ENCODE measurements at regions not wholly inside any gene's neighbourhood (a gene's known extent, or its start where the extent isn't known, plus 50 kb on each side); places are given as distances from the start of the nearest gene placed in this dataset.

- ChIA-PET POLR2A (no interaction called here), CTCF (no interaction called here)
- TF ChIP-seq HDGF (IDR thresholded peaks at IDR 0.05; ENCODE audit: borderline replicate concordance) (no peak), SUZ12 (IDR thresholded peaks at IDR 0.05) (no peak), L3MBTL2 (conservative IDR thresholded peaks at IDR 0.05) (no peak), BHLHE40 (IDR thresholded peaks at IDR 0.05; ENCODE audit: borderline replicate concordance) (no peak), ZNF384 (IDR thresholded peaks at IDR 0.05) (no peak), FOXM1 (IDR thresholded peaks at IDR 0.05; ENCODE audit: borderline replicate concordance) (no peak), TARDBP (IDR thresholded peaks at IDR 0.05) (no peak), LEF1 (IDR thresholded peaks at IDR 0.05; ENCODE audit: borderline replicate concordance) (no peak), NFRKB (IDR thresholded peaks at IDR 0.05) (no peak), SP1 (IDR thresholded peaks at IDR 0.05) (no peak), ELF4 (IDR thresholded peaks at IDR 0.05) (no peak), CTBP1 (IDR thresholded peaks at IDR 0.05; ENCODE audit: borderline replicate concordance) (no peak)
- TF ChIP-seq, protein P1, sequence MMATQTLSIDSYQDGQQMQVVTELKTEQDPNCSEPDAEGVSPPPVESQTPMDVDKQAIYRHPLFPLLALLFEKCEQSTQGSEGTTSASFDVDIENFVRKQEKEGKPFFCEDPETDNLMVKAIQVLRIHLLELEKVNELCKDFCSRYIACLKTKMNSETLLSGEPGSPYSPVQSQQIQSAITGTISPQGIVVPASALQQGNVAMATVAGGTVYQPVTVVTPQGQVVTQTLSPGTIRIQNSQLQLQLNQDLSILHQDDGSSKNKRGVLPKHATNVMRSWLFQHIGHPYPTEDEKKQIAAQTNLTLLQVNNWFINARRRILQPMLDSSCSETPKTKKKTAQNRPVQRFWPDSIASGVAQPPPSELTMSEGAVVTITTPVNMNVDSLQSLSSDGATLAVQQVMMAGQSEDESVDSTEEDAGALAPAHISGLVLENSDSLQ (IDR thresholded peaks at IDR 0.05), result no peak
- no peak for DNase-seq (ENCODE audit: extremely low spot score)
Observed at GRCh38 chr19:28665748-28666147, 547.2 kb downstream of the UQCRFS1 start.

GRCh38 chr19:28656644-28657043, 556.3 kb downstream of the UQCRFS1 start:
- ChIA-PET POLR2A (no interaction called here), CTCF (no interaction called here)
- TF ChIP-seq L3MBTL2 (conservative IDR thresholded peaks at IDR 0.05), result no peak
- DNase-seq (ENCODE audit: extremely low spot score), result no peak

- ChIA-PET POLR2A (no interaction called here), CTCF (no interaction called here)
- DNase-seq (ENCODE audit: extremely low spot score), result no peak
- TF ChIP-seq ZNF384 (IDR thresholded peaks at IDR 0.05) (no peak), ARNT (IDR thresholded peaks at IDR 0.05) (no peak), NFRKB (IDR thresholded peaks at IDR 0.05) (no peak), FOXK2 (IDR thresholded peaks at IDR 0.05) (no peak), BHLHE40 (IDR thresholded peaks at IDR 0.05; ENCODE audit: borderline replicate concordance) (no peak)
Observed at GRCh38 chr19:28655054-28655453, 557.9 kb downstream of the UQCRFS1 start.

DNA sequence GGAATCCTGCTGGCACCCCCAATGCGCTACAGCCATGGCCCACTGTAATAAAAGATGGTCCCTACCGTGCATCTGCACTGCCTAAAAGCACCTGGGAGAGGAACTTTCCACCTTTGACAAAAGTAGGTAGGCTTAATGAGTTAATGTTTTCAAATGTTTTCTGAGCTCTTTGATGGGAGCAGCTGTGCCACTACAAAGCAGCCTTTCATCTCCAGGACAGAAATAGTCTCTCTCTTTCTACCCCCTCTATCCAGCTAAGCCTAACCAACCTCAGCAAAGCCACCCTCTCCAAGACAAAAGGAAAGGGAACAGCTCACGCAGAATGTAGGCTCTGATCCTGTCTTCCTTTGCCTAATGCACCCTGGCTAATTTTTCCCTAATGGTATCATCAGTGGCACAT, 560.2 kb downstream of the UQCRFS1 start:
- TF ChIP-seq NFRKB (IDR thresholded peaks at IDR 0.05) (no peak), ZNF384 (IDR thresholded peaks at IDR 0.05) (no peak), LEF1 (IDR thresholded peaks at IDR 0.05; ENCODE audit: borderline replicate concordance) (no peak), ARNT (IDR thresholded peaks at IDR 0.05) (no peak), SUZ12 (IDR thresholded peaks at IDR 0.05) (no peak), CTBP1 (IDR thresholded peaks at IDR 0.05; ENCODE audit: borderline replicate concordance) (no peak), HDGF (IDR thresholded peaks at IDR 0.05; ENCODE audit: borderline replicate concordance) (no peak), FOXK2 (IDR thresholded peaks at IDR 0.05) (no peak), SP1 (IDR thresholded peaks at IDR 0.05) (no peak), BHLHE40 (IDR thresholded peaks at IDR 0.05; ENCODE audit: borderline replicate concordance) (no peak), FOXM1 (IDR thresholded peaks at IDR 0.05; ENCODE audit: borderline replicate concordance) (no peak), FOXA1 (IDR thresholded peaks at IDR 0.05) (no peak), ELF4 (IDR thresholded peaks at IDR 0.05) (no peak), L3MBTL2 (conservative IDR thresholded peaks at IDR 0.05) (no peak)
- TF ChIP-seq, protein P1 (IDR thresholded peaks at IDR 0.05), result no peak
- ChIA-PET POLR2A (no interaction called here), CTCF (interaction anchor here (0.6 to 0.8 kb wide), 2 partner anchors 19 to 641 kb away, joined by 3 to 4 read pairs; no protein-coding TSS in a partner anchor)
- DNase-seq (ENCODE audit: extremely low spot score), result no peak

GRCh38 chr19:28646629-28647028, 566.3 kb downstream of the UQCRFS1 start:
- ChIA-PET CTCF (no interaction called here), POLR2A (no interaction called here)

DNA sequence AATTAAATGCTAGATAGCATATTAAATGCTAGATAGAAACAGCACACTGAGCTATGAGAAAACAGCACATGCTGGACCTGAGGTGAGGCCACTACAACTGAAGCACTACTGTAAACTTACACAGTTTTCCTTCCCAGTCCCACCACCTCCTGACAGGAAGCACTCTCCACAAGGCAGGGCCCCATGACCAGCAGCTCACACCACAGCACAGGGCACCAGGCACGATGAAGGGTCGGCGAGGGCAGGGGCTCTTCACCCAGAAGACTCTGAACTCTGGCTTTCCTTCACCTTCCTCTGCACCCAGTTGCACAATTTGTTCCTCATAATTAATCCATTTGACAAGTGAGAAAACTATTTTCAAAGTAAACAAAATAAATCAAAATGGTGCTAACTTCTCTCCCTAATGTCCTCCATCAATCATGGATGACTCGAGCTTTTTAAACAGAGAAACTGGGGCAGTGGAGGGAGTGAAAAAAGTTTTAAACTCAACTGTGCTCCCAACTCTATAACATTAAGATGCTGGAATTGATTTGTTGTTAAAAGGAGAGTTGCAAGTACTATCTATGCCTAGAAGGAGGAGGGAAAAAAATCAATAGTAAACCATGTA, 568.7 kb downstream of the UQCRFS1 start:
- POLR2A ChIA-PET, result no interaction called here
- CTCF ChIA-PET, result no interaction called here
- no peak for DNase-seq (ENCODE audit: extremely low spot score)
- TF ChIP-seq FOXK2 (IDR thresholded peaks at IDR 0.05) (no peak), NFRKB (IDR thresholded peaks at IDR 0.05) (no peak), ELF4 (IDR thresholded peaks at IDR 0.05) (no peak), TARDBP (IDR thresholded peaks at IDR 0.05) (no peak), FOXA1 (IDR thresholded peaks at IDR 0.05) (no peak), HDGF (IDR thresholded peaks at IDR 0.05; ENCODE audit: borderline replicate concordance) (no peak), FOXM1 (IDR thresholded peaks at IDR 0.05; ENCODE audit: borderline replicate concordance) (no peak), ZNF384 (IDR thresholded peaks at IDR 0.05) (no peak), SP1 (IDR thresholded peaks at IDR 0.05) (no peak), LEF1 (IDR thresholded peaks at IDR 0.05; ENCODE audit: borderline replicate concordance) (no peak), CTBP1 (IDR thresholded peaks at IDR 0.05; ENCODE audit: borderline replicate concordance) (no peak), BHLHE40 (IDR thresholded peaks at IDR 0.05; ENCODE audit: borderline replicate concordance) (no peak), L3MBTL2 (conservative IDR thresholded peaks at IDR 0.05) (no peak), ARNT (IDR thresholded peaks at IDR 0.05) (no peak), SUZ12 (IDR thresholded peaks at IDR 0.05) (no peak)
- TF ChIP-seq, protein P1 (IDR thresholded peaks at IDR 0.05), result no peak

More at GRCh38 chr19:28646629-28647028, 566.3 kb downstream of the UQCRFS1 start:
- DNase-seq (ENCODE audit: extremely low spot score), result no peak
- TF ChIP-seq SUZ12 (IDR thresholded peaks at IDR 0.05) (no peak), ARNT (IDR thresholded peaks at IDR 0.05) (no peak), L3MBTL2 (conservative IDR thresholded peaks at IDR 0.05) (no peak), SP1 (IDR thresholded peaks at IDR 0.05) (no peak), FOXK2 (IDR thresholded peaks at IDR 0.05) (no peak), NFRKB (IDR thresholded peaks at IDR 0.05) (no peak), CTBP1 (IDR thresholded peaks at IDR 0.05; ENCODE audit: borderline replicate concordance) (no peak), ELF4 (IDR thresholded peaks at IDR 0.05) (no peak), TARDBP (IDR thresholded peaks at IDR 0.05) (no peak)
- TF ChIP-seq, protein P1 (IDR thresholded peaks at IDR 0.05), result no peak
